Smooth muscle cell (in vitro differentiated cells): ENCODE measurements at regions not wholly inside any gene's neighbourhood (a gene's known extent, or its start where the extent isn't known, plus 50 kb on each side); places are given as distances from the start of the nearest gene placed in this dataset.
A peak's percentile ranks its signal among the peaks of the same experiment; 100 is the strongest.
"Not testable (repeated sequence)": the region's sequence is repeated elsewhere in the genome, so short reads cannot be mapped to it uniquely, and the experiment has no call there.

Experiments
- DNase-seq: peaks from one replicate; lab custom pipeline; 2025; ENCODE audit not compliant: unreplicated experiment; lab: John Stamatoyannopoulos, UW
- H2AFZ ChIP-seq: fragments of 200-600 bp; sonication (generic); 2 replicates; pipeline ENCODE4 v1.6.0; 2016; ENCODE audit warnings: antibody characterized with exemption, low read depth, mild to moderate bottlenecking
- H3F3A ChIP-seq: fragments of 200-600 bp; sonication (generic); 2 replicates; pipeline ENCODE4 v1.6.0; 2017; ENCODE audit warnings: antibody characterized with exemption, low read depth
- H3K27ac ChIP-seq: fragments of 200-600 bp; sonication (generic); 2 replicates; pipeline ENCODE4 v1.5.1; 2016; ENCODE audit warnings: low read depth, mild to moderate bottlenecking
- H3K27me3 ChIP-seq: fragments of 200-600 bp; sonication (generic); 2 replicates; pipeline ENCODE4 v1.6.1; 2016; ENCODE audit warnings: low read depth, mild to moderate bottlenecking
- H3K36me3 ChIP-seq: fragments of 200-600 bp; sonication (generic); 2 replicates; pipeline ENCODE4 v1.5.1; 2016; ENCODE audit warnings: low read depth
- H3K4me1 ChIP-seq: fragments of 200-600 bp; sonication (generic); 2 replicates; pipeline ENCODE4 v1.5.1; 2016; ENCODE audit warnings: low read depth
- H3K4me2 ChIP-seq: fragments of 200-600 bp; sonication (generic); 2 replicates; pipeline ENCODE4 v1.6.0; 2016; ENCODE audit warnings: mild to moderate bottlenecking
- H3K4me3 ChIP-seq: fragments of 200-600 bp; sonication (generic); 2 replicates; pipeline ENCODE4 v1.5.1; 2016; ENCODE audit warnings: mild to moderate bottlenecking
- H3K79me2 ChIP-seq: fragments of 200-600 bp; sonication (generic); 2 replicates; pipeline ENCODE4 v1.6.0; 2016; ENCODE audit warnings: low read depth, mild to moderate bottlenecking
- H3K9ac ChIP-seq: fragments of 200-600 bp; sonication (generic); 2 replicates; pipeline ENCODE4 v1.6.0; 2016; ENCODE audit warnings: low read depth
- H3K9me3 ChIP-seq: fragments of 200-600 bp; sonication (generic); replicated peaks from 2 replicates; pipeline ENCODE4 v1.5.1; 2016; ENCODE audit warnings: low read depth
- H4K20me1 ChIP-seq: fragments of 200-600 bp; sonication (generic); 2 replicates; pipeline ENCODE4 v1.6.0; 2016; ENCODE audit warnings: low read depth
- WGBS: methylation state at CpG from one replicate; pipeline ENCODE4 v1.1.7; 2016; ENCODE audit warnings: low lambda C conversion rate; 5-methylcytosine and 5-hydroxymethylcytosine counted together
- TF ChIP-seq, protein P1 (sequence below): fragments of 200-600 bp; sonication (generic); IDR thresholded peaks from 2 replicates; pipeline ENCODE4 v1.5.1; 2017; ENCODE audit warnings: borderline replicate concordance, mild to moderate bottlenecking, antibody characterized with exemption; ENCODE audit not compliant: insufficient read depth, poor library complexity, severe bottlenecking

DNA sequence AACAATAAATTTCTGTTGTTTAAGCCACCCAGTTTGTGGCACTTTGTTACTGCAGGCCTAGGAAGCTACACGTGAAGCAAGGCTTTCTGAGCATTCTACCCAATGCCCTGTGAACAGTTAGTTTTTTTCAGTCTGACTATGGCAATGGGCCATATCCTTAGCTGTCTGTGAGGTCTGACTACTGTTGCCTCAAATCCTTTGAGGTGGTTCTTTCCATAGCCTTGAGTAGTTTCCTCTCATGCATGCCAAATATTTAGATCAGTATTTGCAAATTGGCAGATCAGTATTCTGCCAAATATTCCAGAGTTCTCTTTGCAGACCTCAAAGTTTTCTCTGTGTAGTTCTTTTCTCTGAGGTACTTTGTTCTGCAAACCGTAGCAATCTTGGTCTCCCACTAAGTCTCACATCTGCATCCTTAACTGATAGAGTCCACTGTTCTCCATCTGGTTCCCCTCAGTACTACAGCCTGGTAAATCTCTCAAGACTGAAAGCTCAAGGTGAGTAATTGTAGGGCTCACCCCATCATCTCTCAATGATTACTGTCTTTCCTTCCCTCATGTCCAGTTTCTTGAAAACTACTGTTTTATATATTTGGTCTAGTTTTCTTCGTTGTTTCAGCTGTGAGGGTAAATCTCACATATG is 984.9 kb upstream of the INTU start:
- no peaks in the 10 kb centered on the region for H3F3A ChIP-seq
- H3K27ac ChIP-seq: no peak overlapping the region
- H3K4me2 ChIP-seq: no peak overlapping the region
- DNase-seq: no peak
- no peaks in the 10 kb centered on the region for H3K79me2 ChIP-seq
- H3K9me3 ChIP-seq: no peaks in the 10 kb centered on the region
- no peak overlapping the region for H3K9ac ChIP-seq
- H3K4me3 ChIP-seq: no peak overlapping the region
- no peaks in the 10 kb centered on the region for H3K27me3 ChIP-seq
- no peak overlapping the region for H2AFZ ChIP-seq
- TF ChIP-seq, protein P1, sequence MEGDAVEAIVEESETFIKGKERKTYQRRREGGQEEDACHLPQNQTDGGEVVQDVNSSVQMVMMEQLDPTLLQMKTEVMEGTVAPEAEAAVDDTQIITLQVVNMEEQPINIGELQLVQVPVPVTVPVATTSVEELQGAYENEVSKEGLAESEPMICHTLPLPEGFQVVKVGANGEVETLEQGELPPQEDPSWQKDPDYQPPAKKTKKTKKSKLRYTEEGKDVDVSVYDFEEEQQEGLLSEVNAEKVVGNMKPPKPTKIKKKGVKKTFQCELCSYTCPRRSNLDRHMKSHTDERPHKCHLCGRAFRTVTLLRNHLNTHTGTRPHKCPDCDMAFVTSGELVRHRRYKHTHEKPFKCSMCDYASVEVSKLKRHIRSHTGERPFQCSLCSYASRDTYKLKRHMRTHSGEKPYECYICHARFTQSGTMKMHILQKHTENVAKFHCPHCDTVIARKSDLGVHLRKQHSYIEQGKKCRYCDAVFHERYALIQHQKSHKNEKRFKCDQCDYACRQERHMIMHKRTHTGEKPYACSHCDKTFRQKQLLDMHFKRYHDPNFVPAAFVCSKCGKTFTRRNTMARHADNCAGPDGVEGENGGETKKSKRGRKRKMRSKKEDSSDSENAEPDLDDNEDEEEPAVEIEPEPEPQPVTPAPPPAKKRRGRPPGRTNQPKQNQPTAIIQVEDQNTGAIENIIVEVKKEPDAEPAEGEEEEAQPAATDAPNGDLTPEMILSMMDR: no peak
- no peaks in the 10 kb centered on the region for H3K36me3 ChIP-seq
- no peaks in the 10 kb centered on the region for H3K4me1 ChIP-seq
- no peaks in the 10 kb centered on the region for H4K20me1 ChIP-seq
- WGBS: 87% methylated on average over 3 of the region's 3 CpGs

GRCh38 chr4:126658411-126658810 is 974.3 kb upstream of the INTU start:
- TF ChIP-seq, protein P1: no peak
- Histone ChIP-seq H3K27ac (no peak overlapping the region), H3K4me3 (no peak overlapping the region), H2AFZ (no peak overlapping the region), H3F3A (no peaks in the 10 kb centered on the region), H3K27me3 (no peaks in the 10 kb centered on the region), H3K9me3 (no peaks in the 10 kb centered on the region), H3K9ac (no peak overlapping the region), H3K36me3 (no peaks in the 10 kb centered on the region), H4K20me1 (no peaks in the 10 kb centered on the region), H3K4me2 (no peak overlapping the region), H3K4me1 (no peaks in the 10 kb centered on the region), H3K79me2 (no peaks in the 10 kb centered on the region)
- 85% methylated on average over 1 of the region's 1 CpG for WGBS
- no peak for DNase-seq

GRCh38 chr4:126661194-126661593 is 971.6 kb upstream of the INTU start:
- Histone ChIP-seq H3K27me3 (no peaks in the 10 kb centered on the region), H3K4me3 (no peak overlapping the region), H3K36me3 (no peaks in the 10 kb centered on the region), H3K79me2 (no peaks in the 10 kb centered on the region), H3K4me1 (no peaks in the 10 kb centered on the region), H3K9me3 (no peaks in the 10 kb centered on the region), H4K20me1 (no peaks in the 10 kb centered on the region), H3K4me2 (no peak overlapping the region), H3K27ac (no peak overlapping the region), H2AFZ (peak overlapping the region; percentile 13), H3F3A (no peaks in the 10 kb centered on the region), H3K9ac (no peak overlapping the region)
- TF ChIP-seq, protein P1: no peak
- DNase-seq: no peak

- no peaks in the 10 kb centered on the region for H3F3A ChIP-seq
- no peaks in the 10 kb centered on the region for H3K36me3 ChIP-seq
- H4K20me1 ChIP-seq: no peaks in the 10 kb centered on the region
- H3K4me1 ChIP-seq: no peaks in the 10 kb centered on the region
- H3K27me3 ChIP-seq: no peaks in the 10 kb centered on the region
- no peak for DNase-seq
- no peaks in the 10 kb centered on the region for H3K9me3 ChIP-seq
- H3K27ac ChIP-seq: no peak overlapping the region
- no peak overlapping the region for H3K4me2 ChIP-seq
- 76% methylated on average over 1 of the region's 1 CpG for WGBS
- H3K9ac ChIP-seq: no peak overlapping the region
- no peaks in the 10 kb centered on the region for H3K79me2 ChIP-seq
- TF ChIP-seq, protein P1: no peak
- no peak overlapping the region for H2AFZ ChIP-seq
- no peak overlapping the region for H3K4me3 ChIP-seq
These were observed 967.9 kb upstream of the INTU start for GRCh38 chr4:126664839-126665238.

DNA sequence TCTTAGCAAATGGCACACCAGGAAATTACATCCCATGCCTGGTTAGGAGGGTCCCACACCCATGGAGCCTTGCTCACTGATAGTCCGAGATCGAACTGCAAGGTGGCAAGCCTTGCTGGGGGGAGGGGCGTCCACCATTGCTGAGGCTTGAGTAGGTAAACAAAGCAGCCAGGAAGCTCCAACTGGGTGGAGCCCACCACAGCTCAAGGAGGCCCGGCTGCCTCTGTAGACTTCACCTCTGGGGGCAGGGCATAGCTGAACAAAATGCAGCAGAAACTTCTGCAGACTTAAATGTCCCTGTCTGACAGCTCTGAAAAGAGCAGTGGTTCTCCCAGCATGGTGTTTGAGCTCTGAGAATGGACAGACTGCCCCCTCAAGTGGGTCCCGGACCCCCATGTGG is 962.7 kb upstream of the INTU start:
- not testable (repeated sequence) for H3F3A ChIP-seq, H3K9me3 ChIP-seq, H4K20me1 ChIP-seq, H3K4me1 ChIP-seq, H3K4me2 ChIP-seq, H3K27me3 ChIP-seq, DNase-seq, H3K36me3 ChIP-seq, H3K79me2 ChIP-seq, H2AFZ ChIP-seq, H3K9ac ChIP-seq, H3K27ac ChIP-seq, H3K4me3 ChIP-seq
- WGBS: 85% methylated on average over 5 of the region's 5 CpGs
